HepG2 (cell line): ENCODE measurements at regions not wholly inside any gene's neighbourhood (a gene's known extent, or its start where the extent isn't known, plus 50 kb on each side); places are given as distances from the start of the nearest gene placed in this dataset.

Source experiments
- ATAC-seq: fragments of 200-7000 bp; cut with Tn5 transposase; 3 replicates; pipeline ENCODE4 v1.9.1; 2020; ENCODE audit warnings: mild to moderate bottlenecking, moderate library complexity
- BruUV-seq: library from RNA; stranded (reverse); fragments of 400-500 nt; replicated peaks from 2 replicates; lab custom pipeline; 2021; lab: Mats Ljungman, UMichigan
- CTCF ChIA-PET: fragments of 300-600 bp; formaldehyde crosslinking; extraction: SDS; loops from one replicate; lab custom pipeline; 2021; ENCODE audit warnings: low total read pairs, inconsistent platforms, low intra/inter-chr PET ratio; lab: Yijun Ruan, JAX
- POLR2A ChIA-PET: fragments of 350-600 bp; sonication (Branson Sonifier 250); formaldehyde crosslinking; loops from one replicate; lab custom pipeline; 2020; ENCODE audit warnings: antibody characterized with exemption, inconsistent platforms; lab: Yijun Ruan, JAX
- DNase-seq: peaks from one replicate; pipeline ENCODE4 v3.0.0-alpha.2; 2015; ENCODE audit warnings: low spot score
- FAIRE-seq: peaks from 3 replicates; lab custom pipeline; 2011; peaks lifted over from hg19 to GRCh38; lab: Jason Lieb, UNC
- H2AFZ ChIP-seq: one replicate; pipeline ENCODE4 v1.6.1; 2011; ENCODE audit warnings: low read length, inconsistent platforms
- H3K27ac ChIP-seq: fragments of 300-600 bp; 3 replicates; pipeline ENCODE4 v1.8.0; 2011; ENCODE audit warnings: mixed run types, mild to moderate bottlenecking, mixed read lengths, low read length, inconsistent platforms; ENCODE audit not compliant: insufficient read depth; ENCODE audit errors: extremely low read length
- H3K27me3 ChIP-seq, 2 experiments: fragments of 200-600 bp in 1 of 2; 2 replicates in 1 of 2; 3 replicates in 1 of 2; pipeline versions ENCODE4 v1.6.0 to v1.8.0; 2011; ENCODE audit warnings: low read length in 2 of 2, mild to moderate bottlenecking in 2 of 2, moderate library complexity in 2 of 2, inconsistent platforms in 1 of 2; ENCODE audit not compliant: insufficient read depth in 2 of 2, control insufficient read depth in 1 of 2
- H3K36me3 ChIP-seq, 2 experiments: fragments of 200-600 bp in 1 of 2; replicated peaks in 1 of 2; 2 replicates in 1 of 2; 3 replicates in 1 of 2; pipeline versions ENCODE4 v1.5.1 to v1.8.0; 2011; ENCODE audit warnings: low read length in 2 of 2, inconsistent platforms in 1 of 2; ENCODE audit not compliant: insufficient read depth in 2 of 2, control insufficient read depth in 1 of 2
- H3K4me1 ChIP-seq: 2 replicates; pipeline ENCODE4 v1.5.1; 2012; ENCODE audit warnings: low read length, inconsistent platforms; ENCODE audit not compliant: insufficient read depth
- H3K4me2 ChIP-seq: 2 replicates; pipeline ENCODE4 v1.6.0; 2011; ENCODE audit warnings: low read depth, low read length, inconsistent platforms
- H3K4me3 ChIP-seq, 3 experiments: fragments of 200-600 bp in 1 of 3; sonication (generic), shearing (Covaris generic) in 1 of 3; replicated peaks in 1 of 3; 2 replicates each; pipeline ENCODE4 v1.5.1; 2011 to 2016; ENCODE audit warnings: low read length in 3 of 3, inconsistent platforms in 2 of 3, low read depth in 2 of 3, mild to moderate bottlenecking in 2 of 3, control low read depth in 1 of 3, mixed read lengths in 1 of 3; ENCODE audit not compliant: insufficient read depth in 1 of 3
- H3K79me2 ChIP-seq: one replicate; pipeline ENCODE4 v1.6.1; 2011; ENCODE audit warnings: low read length, inconsistent platforms; ENCODE audit not compliant: insufficient read depth
- H3K9ac ChIP-seq: 2 replicates; pipeline ENCODE4 v1.6.0; 2011; ENCODE audit warnings: mild to moderate bottlenecking, low read depth, low read length, inconsistent platforms; ENCODE audit not compliant: insufficient read depth
- H3K9me3 ChIP-seq: 2 replicates; pipeline ENCODE4 v1.5.1; 2012; ENCODE audit warnings: mild to moderate bottlenecking, low read length
- H4K20me1 ChIP-seq: 2 replicates; pipeline ENCODE4 v1.6.0; 2011; ENCODE audit warnings: inconsistent platforms, mild to moderate bottlenecking, low read length, moderate library complexity; ENCODE audit not compliant: insufficient read depth
- AGO2 ChIP-seq: fragments of 200-400 bp; formaldehyde crosslinking; optimal IDR thresholded peaks from 2 replicates; pipeline ENCODE3; 2017; ENCODE audit warnings: mild to moderate bottlenecking, low read depth, low read length, moderate library complexity
- ATF7-NPFF ChIP-seq: sonication (generic); formaldehyde crosslinking; IDR thresholded peaks from 2 replicates; pipeline ENCODE4 v1.8.1; 2023; ENCODE audit warnings: mild to moderate bottlenecking, low read depth, missing genetic modification reagents, moderate library complexity
- BRCA1 ChIP-seq: sonication (generic); formaldehyde crosslinking; IDR thresholded peaks from 2 replicates; pipeline ENCODE4 v1.4.0; 2020; ENCODE audit warnings: missing genetic modification reagents
- FIP1L1 ChIP-seq: fragments of 200-400 bp; formaldehyde crosslinking; IDR thresholded peaks from 2 replicates; pipeline ENCODE4 v1.6.1; 2018; ENCODE audit warnings: low read depth, mild to moderate bottlenecking, low read length, moderate library complexity, borderline replicate concordance; ENCODE audit not compliant: insufficient read depth
- PREB ChIP-seq: sonication (generic); formaldehyde crosslinking; IDR thresholded peaks from 2 replicates; pipeline ENCODE4 v1.4.0; 2020; ENCODE audit warnings: missing genetic modification reagents
- ZNF281 ChIP-seq: sonication (generic); formaldehyde crosslinking; IDR thresholded peaks from 2 replicates; pipeline ENCODE4 v1.4.0; 2020; ENCODE audit warnings: missing genetic modification reagents, borderline replicate concordance
- ZNF382 ChIP-seq: sonication (generic); formaldehyde crosslinking; IDR thresholded peaks from 2 replicates; pipeline ENCODE4 v1.5.0; 2020; ENCODE audit warnings: missing genetic modification reagents, mild to moderate bottlenecking, borderline replicate concordance
- ZNF552 ChIP-seq: sonication (generic); formaldehyde crosslinking; IDR thresholded peaks from 2 replicates; pipeline ENCODE4 v1.9.0; 2022; ENCODE audit warnings: missing genetic modification reagents, mild to moderate bottlenecking, borderline replicate concordance
- ZNF556 ChIP-seq: sonication (generic); formaldehyde crosslinking; IDR thresholded peaks from 2 replicates; pipeline ENCODE4 v1.4.0; 2020; ENCODE audit warnings: mild to moderate bottlenecking, missing genetic modification reagents, borderline replicate concordance
- ZNF710 ChIP-seq: sonication (generic); formaldehyde crosslinking; IDR thresholded peaks from 2 replicates; pipeline ENCODE4 v1.5.0; 2020; ENCODE audit warnings: mild to moderate bottlenecking, missing genetic modification reagents, borderline replicate concordance
- WGBS: methylation state at CpG from one replicate; pipeline ENCODE4 v1.1.6; 2017; ENCODE audit warnings: low lambda C conversion rate; 5-methylcytosine and 5-hydroxymethylcytosine counted together
- in situ Hi-C: cut with HindIII; loops from 2 replicates; pipeline ENCODE4 v1.10.0; 2017; ENCODE audit warnings: low pct_unique_long_range_greater_than_20kb; ENCODE audit not compliant: extremely low pct_ligation_motif_present
- intact Hi-C: fragments of 100-400 bp; cut with micrococcal nuclease; formaldehyde crosslinking; loops from one replicate; pipeline ENCODE4 v1.10.0; 2022; ENCODE audit not compliant: unreplicated experiment
- TF ChIP-seq, protein P1 (sequence below): sonication (generic); formaldehyde crosslinking; IDR thresholded peaks from 2 replicates; pipeline ENCODE4 v1.5.0; 2020; ENCODE audit warnings: missing genetic modification reagents, mild to moderate bottlenecking, borderline replicate concordance
- TF ChIP-seq, protein P2 (sequence below): IDR thresholded peaks from 2 replicates; pipeline ENCODE4 v1.6.1; 2016; ENCODE audit warnings: control low read depth

GRCh38 chr17:16879686-16880085 lies 92.2 kb downstream of the TNFRSF13B start (continued):
- no peak for TF ChIP-seq FIP1L1

- Histone ChIP-seq H3K4me2 (no peak overlapping the region), H3K79me2 (no peaks in the 10 kb centered on the region), H3K4me1 (peaks cover 2% of the 10 kb centered on the region; the same call in 1 of the 2 replicates), H3K9ac (no peak overlapping the region), H2AFZ (no peak overlapping the region), H3K9me3 (peaks cover 8% of the 10 kb centered on the region; the same call in 1 of the 2 replicates), H3K36me3 (no peaks in the 10 kb centered on the region), H3K27me3 (peaks cover 1 to 9% of the 10 kb centered on the region in 2 experiments; a peak in 4 of 5 replicates), H3K27ac (no peak overlapping the region), H3K4me3 (no peak overlapping the region), H4K20me1 (no peaks in the 10 kb centered on the region)
- in situ Hi-C loops (no loop called here), intact Hi-C loops (no loop called here)
- no TSS peak for BruUV-seq
- 10% methylated on average over 10 of the region's 10 CpGs for WGBS
- no peak for FAIRE-seq
- ATAC-seq = no peak
- ChIA-PET POLR2A (no interaction called here), CTCF (no interaction called here)
- no peak for DNase-seq
- TF ChIP-seq ZNF281 (CRISPR knock-in tag) (no peak), ZNF552 (no peak), ZNF556 (CRISPR knock-in tag) (no peak), ZNF710 (CRISPR knock-in tag) (no peak), AGO2 (no peak), ATF7-NPFF (CRISPR knock-in tag) (no peak), BRCA1 (CRISPR knock-in tag) (no peak), PREB (no peak), ZNF382 (CRISPR knock-in tag) (no peak)
- TF ChIP-seq, protein P1, sequence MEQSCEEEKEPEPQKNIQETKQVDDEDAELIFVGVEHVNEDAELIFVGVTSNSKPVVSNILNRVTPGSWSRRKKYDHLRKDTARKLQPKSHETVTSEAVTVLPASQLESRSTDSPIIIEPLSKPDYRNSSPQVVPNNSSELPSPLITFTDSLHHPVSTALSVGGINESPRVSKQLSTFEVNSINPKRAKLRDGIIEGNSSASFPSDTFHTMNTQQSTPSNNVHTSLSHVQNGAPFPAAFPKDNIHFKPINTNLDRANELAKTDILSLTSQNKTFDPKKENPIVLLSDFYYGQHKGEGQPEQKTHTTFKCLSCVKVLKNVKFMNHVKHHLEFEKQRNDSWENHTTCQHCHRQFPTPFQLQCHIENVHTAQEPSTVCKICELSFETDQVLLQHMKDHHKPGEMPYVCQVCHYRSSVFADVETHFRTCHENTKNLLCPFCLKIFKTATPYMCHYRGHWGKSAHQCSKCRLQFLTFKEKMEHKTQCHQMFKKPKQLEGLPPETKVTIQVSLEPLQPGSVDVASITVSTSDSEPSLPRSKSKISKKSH = no peak
- TF ChIP-seq, protein P2, sequence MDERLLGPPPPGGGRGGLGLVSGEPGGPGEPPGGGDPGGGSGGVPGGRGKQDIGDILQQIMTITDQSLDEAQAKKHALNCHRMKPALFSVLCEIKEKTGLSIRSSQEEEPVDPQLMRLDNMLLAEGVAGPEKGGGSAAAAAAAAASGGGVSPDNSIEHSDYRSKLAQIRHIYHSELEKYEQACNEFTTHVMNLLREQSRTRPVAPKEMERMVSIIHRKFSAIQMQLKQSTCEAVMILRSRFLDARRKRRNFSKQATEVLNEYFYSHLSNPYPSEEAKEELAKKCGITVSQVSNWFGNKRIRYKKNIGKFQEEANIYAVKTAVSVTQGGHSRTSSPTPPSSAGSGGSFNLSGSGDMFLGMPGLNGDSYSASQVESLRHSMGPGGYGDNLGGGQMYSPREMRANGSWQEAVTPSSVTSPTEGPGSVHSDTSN (CRISPR knock-in tag) = no peak
Observed at GRCh38 chr17:16878606-16879005, 93.3 kb downstream of the TNFRSF13B start.
